ENCODE measurements at regions not wholly inside any gene's neighbourhood (a gene's known extent, or its start where the extent isn't known, plus 50 kb on each side); places are given as distances from the start of the nearest gene placed in this dataset.
"Not testable (repeated sequence)": the region's sequence is repeated elsewhere in the genome, so short reads cannot be mapped to it uniquely, and the experiment has no call there.

DNA sequence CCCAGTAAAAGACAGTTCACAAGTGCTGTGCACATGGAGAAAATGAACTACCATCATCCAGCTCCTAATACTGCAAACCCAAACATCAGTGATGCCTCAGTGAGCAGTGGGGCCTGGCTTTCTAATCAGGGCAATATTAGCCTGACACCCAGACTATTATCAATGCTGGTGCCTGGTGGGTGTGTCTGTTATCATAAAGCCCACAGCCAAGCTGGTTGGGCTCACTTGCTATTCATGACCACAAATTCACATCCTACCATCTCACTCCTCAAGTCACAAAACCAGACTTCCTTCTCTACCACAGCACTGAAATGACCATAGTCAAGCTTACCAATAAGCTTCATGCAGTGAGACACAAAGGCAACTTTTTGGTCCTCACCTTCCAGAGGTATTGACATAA, 180.8 kb upstream of the PLN start:
- DNase-seq, result peak; percentile 85

DNA sequence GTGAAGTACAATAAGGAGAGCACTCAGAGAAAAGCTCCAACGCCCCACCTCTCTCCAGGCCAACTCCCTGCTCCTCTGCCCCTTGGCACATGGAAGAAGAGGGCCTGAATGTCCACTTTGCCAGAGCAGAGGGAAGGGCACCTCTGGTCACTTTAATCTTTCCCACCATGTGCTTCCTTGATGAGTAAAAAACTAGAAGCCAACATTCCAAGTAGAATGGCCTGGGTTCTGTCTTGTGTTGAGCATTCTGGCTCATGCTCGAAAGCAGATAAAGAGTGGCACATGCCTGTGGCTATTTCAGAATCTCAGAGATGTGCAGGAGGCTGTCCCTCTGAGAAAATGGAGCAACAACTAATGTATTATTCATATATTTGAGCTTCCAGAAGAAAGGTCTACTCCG, 177.4 kb upstream of the PLN start:
- no peak for DNase-seq

DNA sequence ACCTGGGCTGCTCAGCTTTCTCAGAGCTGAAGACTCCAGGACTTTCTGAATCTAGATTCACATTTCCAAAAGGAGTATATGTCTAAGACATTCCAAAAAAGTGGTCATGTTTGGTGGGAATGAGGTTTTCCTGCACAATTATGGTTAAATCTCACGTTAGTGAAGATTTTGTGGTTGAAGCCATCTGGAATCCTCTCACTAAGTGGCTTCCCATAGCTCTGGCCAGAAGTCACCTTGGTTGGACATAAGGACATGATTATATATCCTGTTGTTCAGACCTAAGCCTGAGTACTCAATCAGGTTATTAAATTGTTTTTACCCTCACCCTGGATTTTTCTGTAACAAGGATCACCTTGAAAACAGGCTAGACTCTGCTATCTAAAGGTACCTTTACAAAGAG, 176.1 kb upstream of the PLN start:
- DNase-seq, result no peak

DNA sequence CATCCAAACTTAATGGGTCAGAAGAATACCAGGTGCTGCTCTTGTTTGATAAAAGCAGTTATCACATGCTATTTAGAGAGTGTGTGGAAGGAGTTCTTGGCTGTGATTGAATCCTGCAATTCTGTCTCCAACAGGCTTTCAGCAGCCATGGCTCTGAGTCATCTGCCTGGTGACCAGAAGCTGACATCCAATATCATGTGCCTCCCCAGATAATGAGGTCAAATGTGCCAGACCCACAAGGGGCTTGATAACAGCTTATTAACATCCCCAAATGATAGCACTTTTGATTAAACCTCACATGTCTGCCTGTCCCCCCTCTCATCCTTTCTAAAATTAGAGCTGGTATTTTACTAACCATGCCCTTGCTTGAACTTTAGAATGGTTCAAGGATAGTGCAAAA, 175.7 kb upstream of the PLN start:
- no peak for DNase-seq

DNA sequence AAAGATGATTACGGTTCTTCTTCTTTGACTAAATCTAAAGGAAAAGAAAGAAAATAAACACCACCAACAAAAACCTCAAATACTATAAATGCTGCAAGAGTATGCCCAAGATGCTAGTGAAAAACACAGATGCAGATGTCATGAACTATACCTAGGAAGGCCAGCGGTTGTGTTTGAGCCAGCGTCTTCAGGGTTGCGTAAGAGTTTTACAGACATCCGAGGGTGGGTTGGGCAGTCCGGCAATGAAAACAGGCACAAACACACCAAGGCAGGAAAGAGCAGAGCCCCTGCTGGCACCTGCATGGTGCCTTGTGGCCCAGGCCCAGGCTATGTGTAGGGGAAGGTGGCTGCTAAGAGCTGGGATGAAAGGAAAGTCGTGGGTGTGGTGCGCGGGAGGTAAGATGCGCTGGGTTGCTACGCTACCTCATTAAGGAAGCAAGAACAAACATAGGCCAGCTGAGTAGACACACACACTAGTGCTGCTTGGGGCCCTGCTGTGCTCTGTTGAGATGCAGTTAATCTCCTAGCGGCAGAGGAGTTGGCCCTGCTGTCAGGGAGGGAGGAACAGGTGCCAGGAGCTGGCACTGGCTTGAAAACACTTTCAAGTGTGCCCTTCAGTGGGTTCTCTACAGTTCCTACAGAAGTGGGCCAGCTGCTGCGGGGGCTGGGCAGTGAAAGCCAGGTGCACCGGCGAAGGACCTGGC, 170.2 kb upstream of the PLN start:
- DNase-seq, result no peak

DNA sequence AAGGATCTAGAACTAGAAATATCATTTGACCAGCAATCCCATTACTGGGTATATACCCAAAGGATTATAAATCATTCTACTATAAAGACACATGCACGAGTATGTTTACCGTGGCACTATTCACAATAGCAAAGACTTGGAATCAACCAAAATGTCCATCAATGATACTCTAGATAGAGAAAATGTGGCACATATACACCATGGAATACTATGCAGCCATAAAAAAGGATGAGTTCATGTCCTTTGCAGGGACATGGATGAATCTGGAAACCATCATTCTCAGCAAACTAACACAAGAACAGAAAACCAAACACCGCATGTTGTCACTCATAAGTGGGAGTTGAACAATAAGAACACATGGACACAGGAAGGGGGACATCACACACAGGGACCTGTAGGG, 167.5 kb upstream of the PLN start:
- not testable (repeated sequence) for DNase-seq

DNA sequence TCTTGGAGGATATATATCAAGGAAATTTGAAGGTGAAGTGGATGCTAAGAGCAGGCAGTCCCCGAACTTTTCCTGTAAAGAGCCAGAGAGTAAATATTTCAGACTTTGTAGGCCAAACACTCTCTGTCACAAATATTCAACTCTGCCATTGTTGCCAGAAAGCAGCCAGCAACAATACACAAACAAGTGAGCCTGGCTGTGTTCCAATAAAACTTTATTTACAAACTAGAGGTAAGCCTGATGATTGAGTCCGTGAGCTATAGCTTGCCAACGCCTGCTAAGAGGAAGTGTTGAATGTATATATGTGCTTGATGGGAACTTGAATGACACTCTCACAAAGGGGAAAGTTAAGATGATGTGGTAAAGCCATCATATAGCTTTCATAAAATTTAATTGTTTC, 166.0 kb upstream of the PLN start:
- no peak for DNase-seq

DNA sequence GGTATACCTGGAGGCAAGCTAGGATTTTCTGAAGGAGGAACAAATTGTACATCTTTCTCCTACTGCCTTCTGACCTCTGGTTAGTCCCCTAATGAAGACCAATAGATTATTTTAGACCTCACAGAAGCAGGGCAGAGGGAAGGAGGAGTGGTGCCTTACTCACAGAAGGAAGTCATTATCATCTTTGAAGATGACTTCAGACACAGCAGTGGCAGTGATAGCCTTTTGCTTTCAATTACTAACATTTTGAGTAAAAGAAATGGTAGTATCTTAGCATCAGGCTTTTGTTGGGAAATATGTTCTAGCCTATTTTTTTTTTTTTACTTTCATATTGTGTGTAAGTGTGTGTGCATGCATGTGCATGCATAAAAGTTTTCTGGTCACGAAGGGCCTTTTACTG, 164.2 kb upstream of the PLN start:
- DNase-seq, result no peak

DNA sequence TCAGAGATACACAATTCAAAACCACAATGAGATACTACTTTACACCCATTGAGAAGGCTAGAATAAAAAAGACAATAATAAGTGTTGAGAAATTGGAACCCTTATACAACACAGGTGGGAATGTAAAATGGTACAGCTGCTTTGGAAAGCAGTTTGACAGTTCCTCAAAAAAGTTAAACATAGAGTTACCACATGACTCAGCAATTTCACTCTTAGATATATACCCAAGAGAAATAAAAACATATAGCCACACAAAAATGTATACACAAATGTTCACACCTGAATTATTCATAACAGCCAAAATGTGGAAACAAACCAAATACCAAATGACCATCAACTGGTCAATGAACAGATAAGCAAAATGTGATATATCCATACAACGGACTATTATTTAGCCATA, 161.1 kb upstream of the PLN start:
- no peak for DNase-seq

DNA sequence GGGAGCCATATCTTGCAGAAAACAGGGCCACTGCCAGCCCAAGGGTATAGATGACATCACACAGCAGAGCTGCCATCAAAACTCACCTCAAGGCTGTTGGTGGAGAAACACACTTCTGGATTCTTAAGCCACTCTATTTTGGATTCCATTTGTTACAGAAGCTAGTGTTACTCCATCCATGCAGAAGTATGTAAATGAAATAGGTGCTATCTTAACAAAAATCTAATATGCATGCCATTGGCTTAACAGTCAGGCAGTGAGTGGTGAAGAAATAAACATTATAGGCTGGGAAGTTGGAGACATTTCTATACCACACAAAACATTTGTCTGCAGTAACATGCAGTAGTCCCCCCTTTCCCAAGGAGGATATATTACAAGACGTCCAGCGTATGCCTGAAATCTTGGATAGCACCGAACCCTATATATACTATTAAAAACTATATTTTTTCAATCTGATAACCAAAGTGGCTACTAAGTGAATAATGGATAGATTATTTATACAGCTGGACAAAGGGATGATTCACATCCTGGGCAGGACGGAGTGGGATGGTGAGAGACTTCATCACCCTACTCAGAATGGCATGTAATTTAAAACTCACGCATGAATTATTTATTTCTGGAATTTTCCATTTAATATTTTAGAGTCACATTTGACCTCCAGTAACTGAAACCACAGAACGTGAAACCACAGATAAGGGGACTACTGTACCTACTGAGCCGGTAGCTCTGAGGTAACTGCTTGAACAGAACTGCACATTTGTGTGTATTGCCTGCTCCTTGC, 160.0 kb upstream of the PLN start:
- no peak for DNase-seq

DNA sequence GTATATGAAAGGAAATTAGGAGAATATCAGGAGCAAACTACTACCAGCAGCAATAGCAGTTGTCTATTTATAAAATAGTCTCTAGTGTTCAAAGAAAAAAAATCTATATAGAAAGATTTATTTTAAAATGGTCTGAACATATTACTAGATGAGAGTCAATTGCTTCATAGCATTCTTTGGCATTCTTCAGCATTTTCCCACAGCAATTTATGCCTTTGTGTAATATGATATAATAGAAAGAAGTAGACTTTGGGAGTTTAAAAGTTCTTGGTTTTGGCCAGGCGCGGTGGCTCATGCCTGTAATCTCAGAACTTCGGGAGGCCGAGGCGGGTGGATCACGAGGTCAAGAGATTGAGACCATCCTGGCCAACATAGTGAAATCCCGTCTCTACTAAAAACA, 157.0 kb upstream of the PLN start:
- no peak for DNase-seq

DNA sequence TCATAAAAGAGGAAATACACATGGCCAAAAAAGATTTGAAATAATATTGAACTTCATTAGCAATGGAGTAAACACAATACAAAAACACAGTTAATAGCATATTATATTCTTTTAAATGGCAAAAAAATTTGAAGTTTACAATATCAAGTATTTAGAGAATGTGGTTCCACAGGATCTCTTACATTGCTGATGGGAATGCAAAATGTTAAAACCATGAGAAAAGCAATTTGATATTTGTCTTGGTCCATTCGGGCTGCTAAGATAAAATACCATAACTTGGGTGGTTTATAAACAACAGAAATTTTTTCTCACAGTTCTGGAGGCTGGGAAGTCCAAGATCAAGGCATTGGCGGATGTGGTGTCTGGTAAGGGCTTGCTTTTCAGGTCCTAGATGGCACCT, 154.0 kb upstream of the PLN start:
- no peak for DNase-seq

DNA sequence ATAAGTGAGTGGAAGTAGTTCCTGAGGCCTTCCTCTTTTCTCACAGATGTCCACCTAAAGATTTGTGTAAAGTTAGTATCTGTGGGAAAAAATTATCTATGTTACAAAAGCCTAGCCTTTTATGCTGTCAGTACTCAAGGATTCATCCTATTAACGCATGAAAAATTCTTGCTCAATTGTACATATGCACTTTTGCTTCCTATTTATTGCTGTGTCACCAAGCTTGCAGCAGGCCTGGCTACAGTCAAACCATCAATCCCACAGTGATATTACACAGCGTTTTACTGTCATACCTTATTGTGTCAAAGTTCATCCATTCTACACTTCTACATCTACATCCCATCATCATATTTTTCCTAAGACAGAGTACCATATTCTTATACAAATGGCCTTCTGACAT, 151.1 kb upstream of the PLN start:
- DNase-seq, result no peak

DNA sequence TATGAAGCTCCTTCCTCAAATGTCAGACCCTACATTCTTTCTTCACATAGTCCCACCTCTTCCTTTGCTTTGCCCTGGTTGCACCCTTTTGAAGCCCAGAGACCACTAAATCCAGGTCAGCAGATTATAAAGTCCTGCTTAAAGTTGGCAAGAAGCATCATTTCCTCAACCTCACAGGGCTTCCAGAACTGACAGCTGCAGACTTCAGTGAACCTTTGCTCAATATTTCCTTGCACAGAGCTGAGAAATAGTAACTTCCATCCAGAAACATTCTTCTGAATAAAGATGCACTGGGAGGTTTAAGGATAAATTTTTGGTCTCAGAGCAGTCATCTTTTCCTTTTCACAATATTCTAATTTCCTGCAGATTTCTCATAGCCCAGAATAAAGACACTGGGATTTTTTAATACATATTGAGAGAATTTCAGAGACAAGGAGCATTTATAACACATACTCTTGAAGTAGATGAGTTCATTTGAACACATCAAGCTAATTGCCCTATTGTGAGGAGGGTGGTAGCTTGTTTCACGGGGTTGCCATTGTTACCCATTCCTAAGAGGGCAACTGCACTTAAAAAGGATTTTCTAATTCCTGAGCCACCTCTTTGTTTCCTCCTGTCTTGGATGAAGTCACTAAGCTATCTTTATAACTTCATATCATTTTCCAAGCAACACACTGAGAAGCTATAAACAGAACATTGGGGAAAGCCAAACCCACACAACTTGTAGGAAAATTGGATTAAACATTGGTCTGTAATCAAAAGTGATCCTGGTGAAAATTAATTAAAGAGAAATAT, 150.2 kb upstream of the PLN start:
- no peak for DNase-seq

DNA sequence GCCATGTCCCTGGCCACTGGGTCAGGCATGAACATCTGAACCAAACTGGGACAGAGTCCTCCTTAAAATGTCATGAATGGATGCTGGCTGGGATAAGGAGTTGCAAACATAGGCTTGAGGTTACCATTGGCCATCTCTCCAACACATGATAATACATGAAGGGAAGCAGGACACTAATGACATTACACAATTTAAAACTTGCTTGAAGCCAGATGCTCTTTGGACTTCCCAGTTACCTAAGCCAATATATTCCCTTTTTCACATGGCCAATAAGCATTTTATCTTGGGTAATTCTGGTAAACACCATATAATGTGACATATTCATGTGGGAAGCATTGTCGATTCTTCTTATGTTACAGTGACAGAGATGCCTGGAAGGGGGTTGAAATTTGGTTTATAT, 148.0 kb upstream of the PLN start:
- DNase-seq, result no peak

DNA sequence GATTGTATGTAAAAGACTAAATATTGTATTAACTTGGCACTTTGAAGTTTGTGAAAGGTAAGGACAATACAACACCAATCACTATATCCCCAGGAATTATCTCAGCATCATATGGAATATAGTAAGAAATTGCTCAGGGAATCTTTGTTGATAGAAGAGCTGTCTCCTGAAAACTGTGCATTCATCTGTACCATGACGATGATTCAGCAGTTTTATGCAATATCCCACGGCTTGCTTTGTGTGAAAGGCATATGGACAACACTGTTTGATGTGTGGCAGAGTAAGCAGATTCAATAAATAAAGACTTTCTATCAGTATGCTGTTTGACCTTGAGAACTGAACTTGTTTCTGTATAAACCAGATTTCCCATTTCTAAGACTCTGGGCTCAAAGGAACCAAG, 147.5 kb upstream of the PLN start:
- no peak for DNase-seq

DNA sequence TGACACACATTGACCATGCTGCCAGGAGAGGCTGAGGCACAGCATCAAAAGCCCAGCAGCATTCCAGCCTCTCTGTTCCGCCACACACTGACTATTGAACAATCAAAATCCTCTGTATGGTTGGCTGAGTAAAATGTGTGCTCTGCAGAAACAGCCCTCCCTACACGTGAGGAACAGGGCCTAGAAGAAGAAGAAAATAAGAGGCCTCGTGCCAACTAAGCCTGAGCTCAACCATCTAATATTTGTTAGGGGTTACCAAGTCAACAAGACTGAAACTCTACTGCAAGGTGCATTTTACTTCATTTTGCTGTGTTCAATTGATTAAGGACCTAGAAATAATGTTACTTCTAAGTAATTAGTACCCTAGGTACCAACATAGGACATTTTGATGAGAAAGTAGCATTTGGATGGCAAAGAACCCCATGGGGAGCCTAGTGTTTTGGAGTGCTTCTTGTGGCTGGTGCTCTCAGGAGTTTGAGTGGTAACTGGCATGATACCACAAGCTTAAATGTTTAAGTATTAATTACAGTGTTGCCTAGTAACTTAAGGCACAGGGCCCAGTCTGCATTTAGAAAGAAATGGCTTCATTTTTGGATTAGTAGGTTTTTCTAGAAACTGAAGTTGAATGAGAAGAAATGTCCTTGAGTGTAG, 146.6 kb upstream of the PLN start:
- DNase-seq, result no peak

DNA sequence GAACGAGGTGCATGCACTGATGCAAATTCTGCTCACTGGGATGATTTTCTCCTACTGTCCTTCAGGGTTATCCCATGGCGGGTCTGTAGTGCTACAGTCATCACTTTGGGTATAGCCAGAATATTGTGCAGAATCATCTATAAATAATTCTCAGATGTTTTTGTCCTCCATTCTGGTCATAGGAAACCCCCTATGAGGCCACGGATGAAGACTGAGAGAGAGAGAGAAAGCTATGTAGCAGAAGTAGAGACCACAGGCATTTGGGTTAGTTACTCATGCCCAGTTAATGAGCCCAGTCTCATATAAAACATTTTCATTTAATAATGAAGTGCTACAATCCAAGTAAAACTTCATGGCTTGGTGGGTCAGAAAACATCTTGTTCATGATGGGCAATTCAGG, 145.1 kb upstream of the PLN start:
- DNase-seq, result no peak

DNA sequence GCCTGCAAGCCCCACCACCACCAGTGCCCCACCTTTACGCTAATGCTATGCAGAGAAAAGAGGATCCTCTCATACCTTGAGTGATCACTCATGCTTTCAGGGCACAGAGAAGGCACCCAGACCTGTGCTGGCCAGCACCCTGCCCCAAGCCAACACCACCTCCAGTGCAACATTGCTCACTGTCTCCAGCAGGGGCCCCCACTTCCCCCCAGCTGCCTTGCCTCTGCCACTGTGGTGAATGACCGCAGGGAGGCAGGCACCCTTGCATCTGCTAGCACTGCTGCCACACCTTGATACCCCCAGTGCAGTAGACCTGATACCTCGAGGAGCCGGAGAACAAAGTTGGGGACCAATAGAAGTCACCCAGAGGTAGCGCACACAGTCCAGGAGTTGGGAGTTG, 139.2 kb upstream of the PLN start:
- DNase-seq, result no peak

DNA sequence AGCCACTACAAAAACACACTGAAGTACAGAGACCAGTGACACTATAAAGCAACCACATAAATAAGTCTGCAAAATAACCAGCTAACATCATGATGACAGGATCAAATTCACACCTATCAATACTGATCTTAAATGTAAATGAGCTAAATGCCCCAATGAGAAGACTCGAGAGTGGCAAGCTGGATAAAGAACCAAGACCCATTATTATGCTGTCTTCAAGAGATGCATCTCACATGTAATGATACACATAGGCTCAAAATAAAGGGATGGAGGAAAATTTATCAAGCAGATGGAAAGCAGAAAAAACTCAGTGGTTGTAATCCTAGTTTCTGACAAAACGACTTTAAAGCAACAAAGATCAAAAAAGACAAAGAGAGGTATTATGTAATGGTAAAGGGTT, 138.1 kb upstream of the PLN start:
- no peak for DNase-seq

Measured in hematopoietic multipotent progenitor cell treated with erythropoietin and hydrocortisone succinate and interleukin-3 and kit ligand, for 8 days (in vitro differentiated cells).